GM19438 (cell line): ENCODE measurements at regions not wholly inside any gene's neighbourhood (a gene's known extent, or its start where the extent isn't known, plus 50 kb on each side); places are given as distances from the start of the nearest gene placed in this dataset.
"Not testable (repeated sequence)": the region's sequence is repeated elsewhere in the genome, so short reads cannot be mapped to it uniquely, and the experiment has no call there.

Source experiments
- ATAC-seq: cut with Tn5 transposase; IDR thresholded peaks from one replicate; pipeline ENCODE4 v1.9.1; 2021; ENCODE audit warnings: low read depth; ENCODE audit not compliant: unreplicated experiment

DNA sequence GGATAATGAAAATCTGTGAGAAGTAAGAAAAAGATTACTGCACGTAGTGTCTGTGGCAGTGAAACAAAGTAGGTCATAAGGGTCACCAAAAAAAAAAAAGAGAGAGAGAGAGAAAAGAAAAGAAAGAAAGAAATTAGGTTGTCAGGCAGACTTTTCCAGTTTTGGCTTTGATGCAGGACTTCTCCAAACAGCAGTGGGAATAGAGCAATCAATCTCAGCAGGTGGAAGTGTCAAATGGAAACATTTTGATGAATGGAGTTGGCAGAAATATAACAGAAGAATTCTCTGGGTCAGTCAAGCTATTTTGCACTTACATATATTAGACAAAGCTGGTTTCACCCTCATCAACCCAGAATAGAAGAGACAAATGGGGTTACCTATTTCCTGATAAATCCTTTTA is 745.8 kb downstream of the SLC6A15 start:
- no peak for ATAC-seq

DNA sequence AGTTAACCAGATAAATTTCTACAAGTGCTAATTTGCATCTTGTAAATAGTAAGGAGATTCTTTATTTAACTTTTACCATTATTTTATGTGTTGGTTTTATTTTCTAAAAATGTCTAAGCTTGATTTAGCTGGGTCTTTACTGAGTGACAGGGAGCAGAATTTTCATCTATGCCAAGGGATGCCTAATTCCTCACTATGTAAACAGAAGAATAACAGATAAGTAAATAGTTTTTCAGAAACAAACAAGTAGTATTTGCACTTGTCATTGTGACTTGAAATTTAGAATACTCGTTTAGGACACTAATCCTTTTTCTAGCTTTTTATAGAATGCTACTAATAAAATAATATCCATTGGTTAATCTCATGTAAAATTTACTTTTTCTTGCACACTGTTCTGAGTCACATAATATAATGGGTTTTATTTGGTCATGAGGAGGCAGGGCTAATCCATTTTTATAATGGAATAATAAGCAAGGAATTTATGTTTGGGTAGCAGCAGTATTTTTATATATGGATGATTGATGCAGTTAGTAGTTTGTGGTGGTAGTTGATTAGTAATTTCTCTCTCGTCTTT is 746.5 kb downstream of the SLC6A15 start:
- ATAC-seq = no peak

DNA sequence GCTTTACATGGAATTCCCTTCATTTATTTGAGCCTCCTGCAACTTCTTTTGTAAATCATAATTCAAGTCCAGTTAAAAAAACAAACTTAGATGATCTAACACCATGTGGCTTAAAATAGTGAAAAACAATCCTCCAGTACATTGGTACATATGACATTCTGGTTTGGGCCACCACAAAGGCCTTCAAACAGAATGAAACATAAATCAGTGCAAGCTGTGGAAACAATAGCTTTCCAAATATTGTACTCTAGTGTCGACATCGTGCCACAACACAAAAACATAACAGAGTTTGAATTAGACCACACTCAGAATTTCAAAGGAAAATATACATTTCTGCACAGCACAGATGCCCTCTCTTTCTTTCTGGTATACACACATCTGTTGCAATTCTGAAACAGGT is 751.3 kb downstream of the SLC6A15 start:
- no peak for ATAC-seq

DNA sequence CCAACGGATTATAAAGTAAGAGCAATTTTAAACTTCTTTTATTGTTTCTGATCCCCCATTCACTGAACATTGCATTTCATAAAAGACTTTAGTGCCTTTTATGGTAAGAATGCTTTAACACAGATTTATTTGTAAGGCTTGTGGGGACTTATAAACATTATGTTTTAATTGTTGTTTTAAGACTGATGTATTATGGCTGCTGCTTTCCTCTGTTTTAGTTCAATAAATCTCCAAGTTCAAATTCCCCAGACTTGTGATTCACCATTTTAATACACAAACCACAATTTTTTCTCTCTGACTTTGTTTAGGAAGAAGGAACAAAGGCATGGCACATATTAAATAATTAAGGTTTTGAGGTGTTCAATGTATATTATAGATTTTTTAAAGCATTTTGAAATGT is 753.3 kb downstream of the SLC6A15 start:
- no peak for ATAC-seq

DNA sequence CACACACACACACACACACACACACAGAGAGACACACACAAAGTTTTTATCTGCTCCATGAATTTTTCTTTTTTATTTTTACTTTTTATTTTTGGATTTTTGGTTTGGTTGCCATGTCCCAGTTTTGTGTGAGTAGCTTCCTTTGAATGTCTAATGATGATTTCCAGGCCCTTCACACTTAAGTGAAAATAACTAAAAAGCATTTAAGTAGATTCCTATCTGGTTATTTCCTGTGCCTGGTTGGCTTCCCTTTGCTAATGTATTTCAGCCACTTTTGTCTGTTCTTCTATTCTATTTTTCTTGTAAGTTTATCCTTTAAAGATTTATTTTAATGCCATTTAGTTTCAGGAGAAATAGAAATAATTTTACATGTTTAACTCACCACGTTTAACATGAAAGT is 755.4 kb downstream of the SLC6A15 start:
- ATAC-seq = no peak

DNA sequence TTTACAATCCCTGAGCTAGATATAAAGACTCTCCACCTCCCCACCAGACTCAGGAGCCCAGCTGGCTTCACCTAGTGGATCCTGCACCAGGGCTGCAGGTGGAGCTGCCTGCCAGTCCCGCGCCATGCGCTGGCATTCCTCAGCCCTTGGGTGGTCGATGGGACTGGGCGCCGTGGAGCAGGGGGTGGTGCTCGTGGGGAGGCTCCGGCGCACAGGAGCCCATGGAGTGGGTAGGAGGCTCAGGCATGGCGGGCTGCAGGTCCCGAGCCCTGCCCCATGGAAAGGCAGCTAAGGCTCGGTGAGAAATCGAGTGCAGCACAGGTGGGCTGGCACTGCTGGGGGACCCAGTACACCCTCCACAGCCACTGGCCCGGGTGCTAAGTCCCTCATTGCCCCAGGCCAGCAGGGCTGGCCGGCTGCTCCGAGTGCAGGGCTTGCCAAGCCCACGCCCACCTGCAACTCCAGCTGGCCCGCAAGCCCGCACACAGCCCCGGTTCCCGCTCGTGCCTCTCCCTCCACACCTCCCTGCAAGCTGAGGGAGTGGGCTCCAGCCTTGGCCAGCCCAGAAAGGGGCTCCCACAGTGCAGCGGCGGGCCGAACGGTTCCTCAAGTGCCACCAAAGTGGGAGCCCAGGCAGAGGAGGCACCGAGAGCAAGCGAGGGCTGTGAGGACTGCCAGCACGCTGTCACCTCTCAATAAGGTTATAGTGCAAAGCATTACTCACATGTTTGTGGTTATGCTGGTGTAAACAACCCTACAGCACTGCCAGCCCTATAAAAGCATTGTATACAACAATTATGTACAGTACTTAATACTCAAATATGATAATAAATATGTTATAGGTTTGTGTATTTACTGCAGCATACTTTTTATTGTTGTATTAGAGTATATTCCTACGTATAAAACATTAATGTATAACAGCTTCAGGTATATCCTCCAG is 757.3 kb downstream of the SLC6A15 start:
- ATAC-seq = not testable (repeated sequence)

DNA sequence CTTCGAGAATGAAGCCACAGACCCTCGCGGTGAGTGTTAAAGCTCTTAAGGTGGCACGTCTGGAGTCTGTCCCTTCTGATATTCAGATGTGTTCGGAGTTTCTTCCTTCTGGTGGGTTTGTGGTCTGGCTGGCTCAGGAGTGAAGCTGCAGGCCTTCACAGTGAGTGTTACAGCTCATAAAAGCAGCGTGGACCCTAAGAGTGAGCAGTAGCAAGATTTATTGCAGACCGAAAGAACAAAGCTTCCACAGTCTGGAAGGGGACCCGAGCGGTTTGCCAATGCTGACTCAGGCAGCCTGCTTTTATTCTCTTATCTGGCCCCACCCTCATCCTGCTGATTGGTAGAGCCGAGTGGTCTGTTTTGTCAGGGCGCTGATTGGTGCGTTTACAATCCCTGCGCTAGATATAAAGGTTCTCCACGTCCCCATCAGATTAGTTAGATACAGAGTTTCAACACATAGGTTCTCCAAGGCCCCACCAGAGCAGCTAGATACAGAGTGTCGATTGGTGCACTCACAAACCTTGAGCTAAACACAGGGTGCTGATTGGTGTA is 758.1 kb downstream of the SLC6A15 start:
- not testable (repeated sequence) for ATAC-seq

DNA sequence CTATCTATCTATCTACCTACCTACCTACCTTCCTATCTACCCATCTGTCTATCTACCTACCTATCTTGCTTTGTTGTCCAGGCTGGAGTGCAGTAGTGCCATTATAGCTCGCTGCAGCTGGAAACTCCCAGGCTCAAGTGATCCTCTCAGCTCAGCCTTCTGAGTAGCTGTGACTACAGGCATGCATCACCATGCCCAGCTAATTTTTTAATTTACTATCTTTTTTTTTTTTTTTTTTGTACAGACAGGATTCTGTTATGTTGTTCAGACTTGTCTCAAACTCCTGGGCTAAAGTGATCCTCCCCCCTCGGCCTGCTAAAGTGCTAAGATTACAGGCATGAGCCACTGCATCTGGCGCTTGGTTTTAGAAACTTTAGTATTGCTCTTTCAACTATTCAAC is 762.4 kb downstream of the SLC6A15 start:
- ATAC-seq = no peak

DNA sequence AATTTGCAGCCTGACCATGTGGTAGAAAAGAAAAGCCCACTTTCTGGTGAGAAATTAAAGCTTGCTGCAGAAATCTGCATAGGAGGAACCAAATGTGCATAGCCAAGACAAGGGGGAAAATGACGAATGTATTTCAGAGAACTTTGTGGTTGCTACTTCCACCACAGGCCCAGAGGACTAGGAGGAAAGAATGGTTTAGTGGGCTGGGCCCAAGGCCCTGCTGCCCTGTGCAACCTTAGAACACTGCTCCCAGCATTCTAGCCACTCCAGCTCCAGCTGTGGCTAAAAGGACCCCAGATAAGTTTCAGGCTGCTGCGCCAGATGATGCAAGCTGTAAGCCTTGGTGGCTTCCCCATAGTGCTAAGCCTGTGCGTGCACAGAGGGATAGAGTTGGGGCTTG is 764.3 kb downstream of the SLC6A15 start:
- ATAC-seq = no peak

DNA sequence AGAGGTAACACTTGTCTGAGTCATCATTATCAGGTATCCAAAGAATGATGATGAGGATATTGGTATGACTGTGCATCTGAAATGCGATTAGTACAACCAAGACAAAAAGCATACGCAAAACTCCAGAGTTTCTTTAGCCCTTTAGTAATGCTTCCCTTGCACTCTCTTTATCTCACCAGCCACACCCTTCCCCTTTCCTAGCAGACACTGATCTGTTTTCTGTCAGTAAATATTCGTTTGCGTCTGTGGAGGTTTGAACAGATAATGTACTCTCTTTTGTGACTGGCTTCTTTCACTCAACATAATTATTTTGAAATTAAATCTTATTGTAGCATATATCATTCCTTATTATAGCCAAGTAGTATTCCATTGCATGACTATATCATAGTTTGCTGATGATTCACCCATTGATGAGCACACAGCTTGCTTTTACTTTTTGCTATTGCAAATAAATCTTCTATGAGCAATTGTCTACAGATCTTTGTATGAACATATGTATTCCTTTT is 775.7 kb downstream of the SLC6A15 start:
- ATAC-seq = no peak

DNA sequence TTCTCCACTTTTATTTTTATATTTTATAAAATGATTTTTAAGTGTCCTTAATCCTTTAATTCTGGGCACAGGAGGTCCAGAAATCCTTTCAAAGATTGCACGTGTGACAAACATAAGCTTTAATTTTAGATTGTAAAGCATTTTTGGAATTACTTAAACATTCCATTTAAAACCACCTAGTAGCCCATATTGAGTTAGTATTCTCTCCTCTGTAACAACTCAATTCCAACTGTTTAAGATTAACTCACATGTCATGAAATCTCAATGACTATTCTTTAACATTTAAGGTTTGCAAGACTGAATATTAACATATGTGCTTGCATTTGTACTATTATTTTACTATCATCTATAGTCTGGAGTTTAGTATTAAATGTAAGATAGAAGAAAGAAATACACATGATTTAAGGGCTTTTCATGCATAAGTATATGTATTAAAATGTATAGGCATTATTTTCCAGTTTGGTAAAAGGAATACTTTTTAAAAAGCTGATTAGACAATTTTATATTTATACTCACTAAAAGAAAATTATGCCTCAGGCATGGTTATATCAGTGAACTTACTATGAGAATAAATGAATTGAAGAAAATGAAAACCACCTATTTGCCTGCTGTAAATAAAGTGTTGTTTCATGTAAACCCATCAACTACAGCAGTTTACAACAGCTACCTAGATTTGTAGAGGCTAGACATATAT is 776.9 kb downstream of the SLC6A15 start:
- no peak for ATAC-seq

DNA sequence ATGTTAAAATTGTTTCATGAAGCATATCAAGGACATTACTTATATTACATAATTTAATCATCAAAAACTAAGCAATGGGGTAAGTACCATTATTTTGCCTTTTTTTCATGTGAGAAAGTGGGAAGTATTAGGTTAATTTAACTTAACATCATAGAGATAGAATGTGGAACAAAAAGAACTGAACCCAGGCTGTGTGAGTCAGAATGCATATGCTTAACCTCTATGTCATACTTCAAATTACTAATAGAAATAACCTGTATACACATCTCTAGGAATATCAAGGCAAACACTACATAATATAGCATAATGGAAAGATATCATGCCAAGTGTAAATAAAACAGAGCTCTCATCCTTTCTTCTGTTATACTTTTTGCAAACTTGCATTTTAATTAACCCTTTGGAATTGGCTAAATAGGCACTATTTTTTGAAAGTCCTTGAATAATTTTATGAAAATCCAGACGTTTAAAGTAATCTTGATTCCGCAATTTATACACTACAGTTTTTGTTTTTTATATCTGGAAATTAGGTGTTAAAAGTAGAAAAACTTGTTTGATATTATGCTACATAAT is 777.7 kb downstream of the SLC6A15 start:
- ATAC-seq = no peak

DNA sequence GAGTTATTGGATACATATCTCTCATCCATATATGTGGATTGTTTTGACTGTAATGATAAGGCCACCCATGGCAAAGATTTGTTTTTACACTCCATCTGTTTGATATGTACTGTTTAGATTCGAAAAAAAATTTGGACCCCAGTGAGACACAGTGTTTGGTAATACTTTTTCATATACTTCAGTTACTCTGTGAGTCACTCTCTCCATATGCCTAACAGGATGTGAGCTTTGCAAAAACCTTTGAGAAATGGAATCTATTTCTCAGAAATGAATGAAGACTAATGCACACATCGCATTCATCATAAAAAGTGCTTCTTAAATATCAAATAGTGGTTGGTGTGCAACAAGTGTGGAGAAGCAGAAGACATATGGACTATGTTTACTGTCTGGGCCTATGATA is 781.5 kb downstream of the SLC6A15 start:
- no peak for ATAC-seq

DNA sequence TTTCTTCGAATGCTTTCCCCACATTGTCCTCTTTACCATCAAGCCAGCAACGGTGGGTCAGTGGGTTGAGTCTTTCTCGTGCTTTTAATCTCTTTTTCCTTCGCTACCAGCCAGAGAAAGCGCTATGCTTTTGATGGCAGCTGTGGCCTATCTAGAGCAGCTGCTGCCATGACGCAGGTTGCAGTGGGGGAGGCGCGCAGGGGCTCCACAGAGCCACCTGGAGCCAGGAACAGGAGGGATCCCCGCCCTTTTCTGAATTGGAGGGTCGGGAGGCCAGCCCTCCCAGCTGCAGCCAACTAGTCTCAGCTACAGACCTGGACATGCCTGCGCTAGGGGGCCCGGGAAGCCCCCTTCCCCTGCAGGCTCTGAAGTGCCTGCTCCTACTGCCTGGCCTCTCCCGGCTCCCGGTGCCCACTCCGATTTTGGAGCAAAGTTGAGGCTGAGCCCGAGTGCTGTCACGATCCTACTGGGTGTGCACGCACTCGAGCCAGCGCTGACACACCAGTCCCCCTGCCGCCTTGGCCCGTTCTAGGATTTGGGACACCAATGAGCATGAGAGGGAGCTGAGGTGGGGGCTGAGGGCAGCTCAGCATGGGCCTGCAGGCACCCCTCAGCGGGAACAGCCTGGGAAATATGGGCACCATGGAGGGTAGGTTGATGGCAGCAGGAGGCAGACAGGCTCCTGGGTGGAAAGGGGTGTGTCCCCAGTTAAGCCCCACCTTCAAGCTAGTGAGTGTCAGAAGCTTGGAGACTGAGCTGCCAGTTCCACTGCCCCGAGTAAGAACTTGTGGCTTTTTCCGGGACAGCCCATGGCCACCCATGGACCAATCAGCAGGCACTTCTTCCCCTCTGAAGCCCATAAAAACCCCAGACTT is 784.2 kb downstream of the SLC6A15 start:
- ATAC-seq = no peak

DNA sequence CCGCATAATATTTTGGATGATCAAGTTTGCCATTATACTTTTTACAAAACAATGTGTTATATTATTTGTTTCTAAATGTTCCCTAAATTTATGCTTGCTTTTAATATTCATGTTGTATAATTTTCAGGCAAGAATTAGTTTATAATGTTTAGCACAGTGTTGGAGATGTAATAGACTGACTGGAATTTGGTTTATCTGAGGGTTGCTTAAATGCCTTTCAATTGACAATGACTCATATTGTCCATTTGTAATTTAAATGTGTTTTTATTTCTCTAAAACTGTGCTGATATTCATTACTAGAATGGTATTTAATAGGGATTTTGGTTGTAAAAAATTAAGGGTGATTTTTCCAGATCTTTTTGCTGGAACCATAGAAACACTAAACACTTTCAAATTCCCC is 788.4 kb downstream of the SLC6A15 start:
- no peak for ATAC-seq

DNA sequence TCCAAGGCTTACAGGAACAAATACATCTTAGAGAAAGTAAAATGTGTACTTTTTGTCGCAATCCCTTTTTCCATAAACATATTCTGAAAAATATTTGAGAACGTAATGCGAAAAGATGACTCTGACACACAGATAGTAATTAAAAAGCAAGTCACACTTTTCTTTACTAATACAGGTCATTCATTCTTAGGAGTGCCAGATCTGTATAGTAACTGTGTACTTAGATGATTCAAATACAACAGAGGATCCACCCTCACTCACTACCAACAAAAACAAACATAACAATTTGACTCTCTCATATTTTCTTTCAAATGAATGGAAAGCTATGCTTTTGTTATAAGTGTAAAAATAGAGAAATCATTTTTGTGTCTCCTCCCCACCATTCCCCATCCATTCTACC is 795.4 kb downstream of the SLC6A15 start:
- ATAC-seq = no peak

DNA sequence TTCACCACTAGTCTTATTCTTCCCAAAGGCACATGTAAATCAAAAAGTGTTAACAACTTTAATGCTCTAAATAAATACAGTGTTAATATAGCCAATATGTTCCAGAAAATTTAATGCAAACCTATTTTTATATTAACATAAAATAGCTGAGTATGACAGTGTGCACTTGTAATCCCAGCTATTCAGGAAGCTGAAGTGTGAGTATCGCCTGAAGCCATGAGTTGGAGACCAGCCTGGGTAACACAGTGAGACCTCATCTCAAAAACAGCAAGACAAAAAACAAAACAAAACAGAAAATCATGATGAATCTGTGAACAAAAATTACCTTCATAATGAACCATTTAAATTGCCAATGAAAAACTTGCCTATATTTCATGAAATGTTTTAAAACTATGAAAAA is 798.9 kb downstream of the SLC6A15 start:
- ATAC-seq = no peak

DNA sequence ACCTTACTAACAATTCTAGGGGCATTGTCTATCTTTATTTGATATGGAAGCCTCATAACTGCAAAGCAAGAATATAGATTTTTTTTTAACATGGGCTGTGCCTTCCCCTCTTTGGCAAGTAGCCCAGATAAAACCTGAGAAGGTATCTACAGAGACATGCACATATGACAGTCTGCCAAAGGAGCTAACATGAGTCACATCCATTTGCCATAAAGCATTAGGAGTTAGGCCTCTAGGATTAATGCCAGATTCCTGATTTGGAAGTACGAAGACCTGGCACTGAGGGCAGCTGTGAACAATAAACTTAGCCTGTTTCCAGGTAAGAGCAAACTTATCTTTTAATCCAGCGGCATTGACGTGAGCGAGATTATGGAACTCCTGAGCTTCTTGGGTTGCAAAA is 808.7 kb downstream of the SLC6A15 start:
- not testable (repeated sequence) for ATAC-seq

DNA sequence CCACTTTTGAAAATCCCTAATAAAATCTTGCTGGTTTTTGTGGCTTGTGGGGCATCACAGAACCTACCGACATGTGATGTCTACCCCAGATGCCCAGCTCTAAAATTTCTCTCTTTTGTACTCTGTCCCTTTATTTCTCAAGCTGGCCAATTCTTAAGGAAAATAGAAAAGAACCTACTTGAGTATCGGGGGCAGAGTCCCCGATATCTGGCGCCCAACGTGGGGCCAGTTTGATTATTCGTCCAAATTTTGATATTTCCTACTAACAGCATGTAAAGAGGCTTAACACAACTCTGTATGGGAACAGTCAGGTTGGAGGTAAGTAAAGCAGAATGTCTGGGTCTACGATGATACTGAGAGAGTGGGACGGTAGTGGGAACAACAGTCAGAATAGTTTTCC is 810.6 kb downstream of the SLC6A15 start:
- ATAC-seq = not testable (repeated sequence)

DNA sequence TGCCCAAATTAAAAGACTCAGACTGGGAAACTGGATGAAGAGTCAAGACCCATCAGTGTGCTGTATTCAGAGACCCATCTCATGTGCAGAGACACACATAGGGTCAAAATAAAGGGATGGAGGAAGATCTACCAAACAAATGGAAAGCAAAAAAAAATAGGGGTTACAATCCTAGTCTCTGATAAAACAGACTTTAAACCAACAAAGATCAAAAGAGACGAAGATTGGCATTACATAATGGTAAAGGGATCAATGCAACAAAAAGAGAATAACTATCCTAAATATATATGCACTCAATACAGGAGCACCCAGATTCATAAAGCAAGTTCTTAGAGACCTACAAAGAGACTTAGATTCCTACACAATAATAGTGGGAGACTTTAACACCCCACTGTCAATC is 813.0 kb downstream of the SLC6A15 start:
- not testable (repeated sequence) for ATAC-seq
